ENCODE measurements at regions not wholly inside any gene's neighbourhood (a gene's known extent, or its start where the extent isn't known, plus 50 kb on each side); places are given as distances from the start of the nearest gene placed in this dataset.

- TF ChIP-seq, protein P1, sequence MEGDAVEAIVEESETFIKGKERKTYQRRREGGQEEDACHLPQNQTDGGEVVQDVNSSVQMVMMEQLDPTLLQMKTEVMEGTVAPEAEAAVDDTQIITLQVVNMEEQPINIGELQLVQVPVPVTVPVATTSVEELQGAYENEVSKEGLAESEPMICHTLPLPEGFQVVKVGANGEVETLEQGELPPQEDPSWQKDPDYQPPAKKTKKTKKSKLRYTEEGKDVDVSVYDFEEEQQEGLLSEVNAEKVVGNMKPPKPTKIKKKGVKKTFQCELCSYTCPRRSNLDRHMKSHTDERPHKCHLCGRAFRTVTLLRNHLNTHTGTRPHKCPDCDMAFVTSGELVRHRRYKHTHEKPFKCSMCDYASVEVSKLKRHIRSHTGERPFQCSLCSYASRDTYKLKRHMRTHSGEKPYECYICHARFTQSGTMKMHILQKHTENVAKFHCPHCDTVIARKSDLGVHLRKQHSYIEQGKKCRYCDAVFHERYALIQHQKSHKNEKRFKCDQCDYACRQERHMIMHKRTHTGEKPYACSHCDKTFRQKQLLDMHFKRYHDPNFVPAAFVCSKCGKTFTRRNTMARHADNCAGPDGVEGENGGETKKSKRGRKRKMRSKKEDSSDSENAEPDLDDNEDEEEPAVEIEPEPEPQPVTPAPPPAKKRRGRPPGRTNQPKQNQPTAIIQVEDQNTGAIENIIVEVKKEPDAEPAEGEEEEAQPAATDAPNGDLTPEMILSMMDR (IDR thresholded peaks at IDR 0.05) = no peak
- TF ChIP-seq POLR2A (IDR thresholded peaks at IDR 0.05) = no peak
Measured at GRCh38 chr11:100442017-100442416, 245.1 kb upstream of the ARHGAP42 start.
